LNCAP (cell line): ENCODE measurements at regions not wholly inside any gene's neighbourhood (a gene's known extent, or its start where the extent isn't known, plus 50 kb on each side); places are given as distances from the start of the nearest gene placed in this dataset.
A peak's percentile ranks its signal among the peaks of the same experiment; 100 is the strongest.

Source experiments
- CTCF ChIP-seq: fragments of 450-650 bp; IDR thresholded peaks from 2 replicates; pipeline ENCODE4 v1.5.1; 2017; ENCODE audit warnings: mild to moderate bottlenecking

DNA sequence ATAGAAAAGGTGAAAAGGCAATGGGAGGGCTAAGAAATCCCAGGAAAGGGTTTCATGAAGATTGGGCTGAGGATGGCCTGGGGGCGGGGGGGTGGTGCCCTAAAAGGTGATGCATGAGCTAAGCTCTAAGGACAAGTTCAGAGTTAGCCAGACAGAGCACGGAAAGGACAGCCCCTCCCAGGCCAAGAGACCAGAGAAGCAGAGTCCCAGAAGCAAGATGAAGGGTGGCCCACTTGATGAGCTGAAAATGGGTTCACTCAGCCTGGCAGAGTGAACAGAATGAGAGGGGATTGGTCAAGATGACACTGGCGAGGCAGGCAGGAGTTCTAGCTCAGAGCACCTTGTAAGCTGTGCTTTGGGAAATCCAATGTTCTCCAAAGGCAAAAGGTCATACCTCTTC is 89.4 kb upstream of the GPR26 start:
- TF ChIP-seq CTCF = no peak

GRCh38 chr10:123577921-123578461 is 88.2 kb upstream of the GPR26 start:
- no peak for TF ChIP-seq CTCF

- TF ChIP-seq CTCF = no peak
These were observed 87.4 kb upstream of the GPR26 start for GRCh38 chr10:123578721-123579120.

DNA sequence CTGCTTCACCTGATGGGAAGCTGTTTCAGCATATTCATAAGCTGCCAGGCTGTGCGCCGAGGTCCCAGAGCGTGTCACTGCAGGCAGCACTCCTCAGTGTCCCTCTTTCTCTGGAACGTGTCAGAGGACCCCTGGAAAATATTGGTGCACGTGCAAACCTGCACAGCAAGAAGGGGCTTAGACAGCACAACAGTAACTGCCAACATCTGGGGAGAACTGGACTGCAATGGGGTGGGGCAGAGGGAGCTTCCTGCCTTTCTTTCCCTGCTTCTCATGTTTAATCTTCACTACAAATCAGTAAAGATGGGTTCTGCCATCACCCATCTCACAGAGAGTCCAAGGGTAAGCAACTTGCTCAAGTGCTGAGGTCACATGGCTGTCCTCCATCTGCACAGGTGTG is 86.5 kb upstream of the GPR26 start:
- TF ChIP-seq CTCF = no peak

DNA sequence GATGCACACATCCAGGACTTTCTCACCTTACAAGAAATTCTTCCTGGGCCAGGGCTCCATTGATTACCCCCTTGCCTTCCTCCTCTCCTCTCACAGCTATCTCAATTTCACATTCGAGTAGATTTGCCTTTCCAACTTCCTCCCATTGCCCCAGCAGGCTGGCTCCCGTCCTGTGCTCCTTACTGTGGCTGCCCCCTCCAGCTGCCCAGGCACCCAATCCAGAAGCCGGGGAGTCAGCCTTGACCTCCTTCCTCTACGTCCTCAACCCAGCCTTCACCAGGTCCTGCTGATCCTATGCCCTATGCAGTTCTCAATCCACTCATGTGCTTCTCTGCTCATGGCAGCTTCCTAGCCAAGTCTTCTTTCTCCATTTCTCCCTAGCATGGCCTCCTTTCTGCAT is 85.7 kb upstream of the GPR26 start:
- TF ChIP-seq CTCF = no peak

GRCh38 chr10:123581656-123582055 is 84.5 kb upstream of the GPR26 start:
- no peak for TF ChIP-seq CTCF

- peak; percentile 96 for TF ChIP-seq CTCF
These were observed 83.8 kb upstream of the GPR26 start for GRCh38 chr10:123582084-123582989.
